NCI-H1436 (cell line): ENCODE measurements at regions not wholly inside any gene's neighbourhood (a gene's known extent, or its start where the extent isn't known, plus 50 kb on each side); places are given as distances from the start of the nearest gene placed in this dataset.
"Not testable (repeated sequence)": the region's sequence is repeated elsewhere in the genome, so short reads cannot be mapped to it uniquely, and the experiment has no call there.

Source experiments
- DNase-seq: peaks from one replicate; lab custom pipeline; 2025; lab: John Stamatoyannopoulos, UW

- DNase-seq: no peak
Measured at GRCh38 chr5:109575506-109575905, 114.2 kb upstream of the MAN2A1 start.

- no peak for DNase-seq
Measured at GRCh38 chr5:109574985-109575384, 114.7 kb upstream of the MAN2A1 start.

GRCh38 chr5:109573766-109574165 lies 116.0 kb upstream of the MAN2A1 start:
- no peak for DNase-seq

GRCh38 chr5:109573256-109573655 lies 116.5 kb upstream of the MAN2A1 start:
- no peak for DNase-seq

- DNase-seq: no peak
Measured at GRCh38 chr5:109571785-109572184, 117.9 kb upstream of the MAN2A1 start.

GRCh38 chr5:109570362-109570874 lies 119.3 kb upstream of the MAN2A1 start:
- DNase-seq: no peak

GRCh38 chr5:109567374-109568044 lies 122.2 kb upstream of the MAN2A1 start:
- DNase-seq: no peak

GRCh38 chr5:109566361-109566760 lies 123.4 kb upstream of the MAN2A1 start:
- no peak for DNase-seq

- no peak for DNase-seq
Measured at GRCh38 chr5:109563739-109564138, 126.0 kb upstream of the MAN2A1 start.

- no peak for DNase-seq
Measured at GRCh38 chr5:109563189-109563588, 126.5 kb upstream of the MAN2A1 start.

- no peak for DNase-seq
Measured at GRCh38 chr5:109562441-109562840, 127.3 kb upstream of the MAN2A1 start.

GRCh38 chr5:109561447-109561846 lies 128.3 kb upstream of the MAN2A1 start:
- DNase-seq: no peak

- no peak for DNase-seq
Measured at GRCh38 chr5:109560554-109560953, 129.2 kb upstream of the MAN2A1 start.

GRCh38 chr5:109558952-109559351 lies 130.8 kb upstream of the MAN2A1 start:
- DNase-seq: no peak

GRCh38 chr5:109558364-109558763 lies 131.4 kb upstream of the MAN2A1 start:
- DNase-seq: no peak

- no peak for DNase-seq
Measured at GRCh38 chr5:109553846-109554245, 135.9 kb upstream of the MAN2A1 start.

GRCh38 chr5:109551234-109551633 lies 138.5 kb upstream of the MAN2A1 start:
- DNase-seq: not testable (repeated sequence)

- DNase-seq: no peak
Measured at GRCh38 chr5:109550077-109550476, 139.7 kb upstream of the MAN2A1 start.

- no peak for DNase-seq
Measured at GRCh38 chr5:109546461-109546860, 136.7 kb upstream of the PJA2 start.

GRCh38 chr5:109544873-109545272 lies 135.1 kb upstream of the PJA2 start:
- DNase-seq: not testable (repeated sequence)

GRCh38 chr5:109538692-109539091 lies 128.9 kb upstream of the PJA2 start:
- DNase-seq: not testable (repeated sequence)

GRCh38 chr5:109535090-109535489 lies 125.3 kb upstream of the PJA2 start:
- DNase-seq: not testable (repeated sequence)

- DNase-seq: no peak
Measured at GRCh38 chr5:109533751-109534272, 124.0 kb upstream of the PJA2 start.
